Sigmoid colon (tissue), 6 donors: ENCODE measurements at regions not wholly inside any gene's neighbourhood (a gene's known extent, or its start where the extent isn't known, plus 50 kb on each side); places are given as distances from the start of the nearest gene placed in this dataset.

Experiments
- DNase-seq: peaks from one replicate; pipeline ENCODE4 v3.0.0-alpha.2; 2019
- H3K27ac ChIP-seq, 4 donors: fragments of 200-600 bp; sonication (generic); one replicate each; pipeline ENCODE4 v1.5.1; 2016 to 2019; ENCODE audit warnings: mild to moderate bottlenecking in 1 of 4
- H3K27me3 ChIP-seq, 3 donors: fragments of 200-600 bp; sonication (generic); one replicate each; pipeline ENCODE4 v1.5.1; 2019; ENCODE audit warnings: mild to moderate bottlenecking in 1 of 3
- H3K36me3 ChIP-seq, 4 donors: fragments of 200-600 bp; sonication (generic); one replicate each; pipeline ENCODE4 v1.5.1; 2016 to 2019
- H3K4me1 ChIP-seq, 4 donors: fragments of 200-600 bp; sonication (generic); one replicate each; pipeline ENCODE4 v1.5.1; 2017 to 2019
- H3K4me3 ChIP-seq, 4 donors: fragments of 200-600 bp; sonication (generic); one replicate each; pipeline ENCODE4 v1.5.1; 2017 to 2019; ENCODE audit warnings: mild to moderate bottlenecking in 2 of 4, moderate library complexity in 1 of 4
- H3K9me3 ChIP-seq, 4 donors: fragments of 200-600 bp in 3 of 4; sonication (generic) in 3 of 4; one replicate each; pipeline versions ENCODE4 v1.5.1 to v1.6.1; 2013 to 2019
- EP300 ChIP-seq, 4 donors: sonication (generic); formaldehyde crosslinking; IDR thresholded peaks; one replicate each; pipeline ENCODE4 v1.6.1; 2017; ENCODE audit warnings: antibody characterized with exemption in 4 of 4
- POLR2A ChIP-seq, 2 donors: fragments of 450-650 bp; IDR thresholded peaks; one replicate each; pipeline ENCODE4 v1.6.1; 2016; ENCODE audit warnings: antibody characterized with exemption in 2 of 2, mild to moderate bottlenecking in 2 of 2, moderate library complexity in 2 of 2
- POLR2AphosphoS5 ChIP-seq, 4 donors: sonication (generic); formaldehyde crosslinking; IDR thresholded peaks; one replicate each; pipeline ENCODE4 v1.6.1; 2017; ENCODE audit warnings: antibody characterized with exemption in 4 of 4
- WGBS, 2 donors: extraction: QIAGEN DNeasy Blood & Tissue Kit; methylation state at CpG; one replicate each; pipeline ENCODE4 v1.1.7; 2013; 5-methylcytosine and 5-hydroxymethylcytosine counted together
- intact Hi-C: fragments of 100-400 bp; cut with DNase I; formaldehyde crosslinking; loops from one replicate; pipeline ENCODE4 v1.15.1; 2023
- TF ChIP-seq, protein P1 (sequence below), 4 experiments: fragments of 450-650 bp in 3 of 4; fragments of 200-600 bp in 1 of 4; IDR thresholded peaks; one replicate each; pipeline ENCODE4 v1.5.1; 2016 to 2019; ENCODE audit warnings: antibody characterized with exemption in 4 of 4, mild to moderate bottlenecking in 3 of 4, moderate library complexity in 2 of 4
- donor health status: healthy with polysubstance abuse.
- donor health status: healthy.

- intact Hi-C loops: loop anchor here (5.0 kb wide), 1 partner anchor 243 kb away; no protein-coding TSS in a partner anchor
- no peak for DNase-seq
- H3K4me1 ChIP-seq: peaks cover 0 to 16% (median 13%) of the 10 kb centered on the region in 4 donors
- TF ChIP-seq POLR2A (IDR thresholded peaks at IDR 0.05) (no peak), EP300 (IDR thresholded peaks at IDR 0.05) (no peak), POLR2AphosphoS5 (IDR thresholded peaks at IDR 0.05) (no peak)
- TF ChIP-seq, protein P1, sequence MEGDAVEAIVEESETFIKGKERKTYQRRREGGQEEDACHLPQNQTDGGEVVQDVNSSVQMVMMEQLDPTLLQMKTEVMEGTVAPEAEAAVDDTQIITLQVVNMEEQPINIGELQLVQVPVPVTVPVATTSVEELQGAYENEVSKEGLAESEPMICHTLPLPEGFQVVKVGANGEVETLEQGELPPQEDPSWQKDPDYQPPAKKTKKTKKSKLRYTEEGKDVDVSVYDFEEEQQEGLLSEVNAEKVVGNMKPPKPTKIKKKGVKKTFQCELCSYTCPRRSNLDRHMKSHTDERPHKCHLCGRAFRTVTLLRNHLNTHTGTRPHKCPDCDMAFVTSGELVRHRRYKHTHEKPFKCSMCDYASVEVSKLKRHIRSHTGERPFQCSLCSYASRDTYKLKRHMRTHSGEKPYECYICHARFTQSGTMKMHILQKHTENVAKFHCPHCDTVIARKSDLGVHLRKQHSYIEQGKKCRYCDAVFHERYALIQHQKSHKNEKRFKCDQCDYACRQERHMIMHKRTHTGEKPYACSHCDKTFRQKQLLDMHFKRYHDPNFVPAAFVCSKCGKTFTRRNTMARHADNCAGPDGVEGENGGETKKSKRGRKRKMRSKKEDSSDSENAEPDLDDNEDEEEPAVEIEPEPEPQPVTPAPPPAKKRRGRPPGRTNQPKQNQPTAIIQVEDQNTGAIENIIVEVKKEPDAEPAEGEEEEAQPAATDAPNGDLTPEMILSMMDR (IDR thresholded peaks at IDR 0.05): no peak
- H3K9me3 ChIP-seq: no peaks in the 10 kb centered on the region
- no peaks in the 10 kb centered on the region for H3K36me3 ChIP-seq
- H3K4me3 ChIP-seq: no peak overlapping the region
- 88% methylated on average over 3 of the region's 3 CpGs for WGBS, 2 donors
- H3K27ac ChIP-seq: no peak overlapping the region
- H3K27me3 ChIP-seq: peaks cover 8 to 63% (median 13%) of the 10 kb centered on the region in 3 donors
Observed at GRCh38 chr20:2208897-2209296, 86.9 kb upstream of the TGM3 start.

GRCh38 chr20:2210646-2211552 is 84.9 kb upstream of the TGM3 start:
- Histone ChIP-seq H3K36me3 (no peaks in the 10 kb centered on the region), H3K4me1 (peaks cover 0 to 16% (median 13%) of the 10 kb centered on the region in 4 donors), H3K4me3 (no peak overlapping the region), H3K27ac (no peak overlapping the region), H3K27me3 (peaks cover 8 to 52% (median 13%) of the 10 kb centered on the region in 3 donors), H3K9me3 (no peaks in the 10 kb centered on the region)
- no peak for DNase-seq
- WGBS, 2 donors: 38 to 65% methylated on average over 5 of the region's 5 CpGs
- intact Hi-C loops: no loop called here
- TF ChIP-seq POLR2A (IDR thresholded peaks at IDR 0.05) (no peak), POLR2AphosphoS5 (IDR thresholded peaks at IDR 0.05) (peak in 1 of 4 donors; percentile 9), EP300 (IDR thresholded peaks at IDR 0.05) (no peak)
- TF ChIP-seq, protein P1 (IDR thresholded peaks at IDR 0.05): no peak

GRCh38 chr20:2212456-2213015 is 83.3 kb upstream of the TGM3 start:
- DNase-seq: no peak
- no peak overlapping the region for H3K4me3 ChIP-seq
- no peak for TF ChIP-seq EP300 (IDR thresholded peaks at IDR 0.05)
- TF ChIP-seq, protein P1 (IDR thresholded peaks at IDR 0.05): no peak
- TF ChIP-seq POLR2A (IDR thresholded peaks at IDR 0.05): no peak
- no peak for TF ChIP-seq POLR2AphosphoS5 (IDR thresholded peaks at IDR 0.05)
- H3K36me3 ChIP-seq: no peaks in the 10 kb centered on the region
- H3K27ac ChIP-seq: no peak overlapping the region
- H3K27me3 ChIP-seq: peaks cover 0 to 38% (median 5%) of the 10 kb centered on the region in 3 donors
- WGBS, 2 donors: 82 to 85% methylated on average over 6 of the region's 6 CpGs
- H3K9me3 ChIP-seq: no peaks in the 10 kb centered on the region
- intact Hi-C loops: no loop called here
- H3K4me1 ChIP-seq: peaks cover 0 to 7% (median 4%) of the 10 kb centered on the region in 4 donors

DNA sequence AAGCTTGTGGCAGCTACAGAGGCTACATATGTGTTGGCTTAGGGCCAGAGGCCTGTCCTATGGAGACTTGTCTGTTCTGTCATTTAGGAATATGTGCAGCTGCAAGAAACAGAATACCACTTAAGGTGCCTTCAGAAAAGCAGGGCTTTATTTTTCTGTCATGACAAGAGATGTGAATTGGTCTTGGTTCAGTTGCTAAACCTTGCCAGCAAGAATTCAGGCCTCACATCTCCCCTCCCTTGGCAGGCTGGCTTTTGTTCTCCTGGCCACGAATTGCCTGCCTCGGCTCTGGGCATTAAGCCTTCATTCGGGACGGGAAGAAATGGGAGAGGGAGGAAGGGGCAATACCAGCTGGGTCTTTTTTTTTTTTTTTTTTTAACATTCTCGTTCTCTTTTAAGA is 82.4 kb upstream of the TGM3 start:
- 85 to 86% methylated on average over 5 of the region's 5 CpGs for whole genome bisulfite sequencing, 2 donors

GRCh38 chr20:2217857-2218539 is 77.8 kb upstream of the TGM3 start:
- no peaks in the 10 kb centered on the region for H3K27me3 ChIP-seq
- DNase-seq: no peak
- WGBS, 2 donors: 57 to 77% methylated on average over 6 of the region's 6 CpGs
- TF ChIP-seq, protein P1 (IDR thresholded peaks at IDR 0.05): no peak
- TF ChIP-seq POLR2AphosphoS5 (IDR thresholded peaks at IDR 0.05): no peak
- TF ChIP-seq POLR2A (IDR thresholded peaks at IDR 0.05): no peak
- no peak for TF ChIP-seq EP300 (IDR thresholded peaks at IDR 0.05)
- no peaks in the 10 kb centered on the region for H3K9me3 ChIP-seq
- intact Hi-C loops: no loop called here
- H3K36me3 ChIP-seq: no peaks in the 10 kb centered on the region
- no peak overlapping the region for H3K27ac ChIP-seq
- H3K4me3 ChIP-seq: no peak overlapping the region
- no peaks in the 10 kb centered on the region for H3K4me1 ChIP-seq

More for the DNA sequence above, 82.4 kb upstream of the TGM3 start:
- Histone ChIP-seq H3K27ac (no peak overlapping the region), H3K4me1 (no peaks in the 10 kb centered on the region), H3K27me3 (peaks cover 0 to 29% (median 0%) of the 10 kb centered on the region in 3 donors), H3K4me3 (no peak overlapping the region), H3K9me3 (no peaks in the 10 kb centered on the region), H3K36me3 (no peaks in the 10 kb centered on the region)
- no peak for DNase-seq
- no peak for TF ChIP-seq POLR2A (IDR thresholded peaks at IDR 0.05)
- intact Hi-C loops: no loop called here
